ENCODE measurements at regions not wholly inside any gene's neighbourhood (a gene's known extent, or its start where the extent isn't known, plus 50 kb on each side); places are given as distances from the start of the nearest gene placed in this dataset.
"Not testable (repeated sequence)": the region's sequence is repeated elsewhere in the genome, so short reads cannot be mapped to it uniquely, and the experiment has no call there.

GRCh38 chr11:101835506-101836063, 79.2 kb upstream of the CEP126 start:
- DNase-seq = no peak

GRCh38 chr11:101830475-101830874, 84.3 kb upstream of the CEP126 start:
- not testable (repeated sequence) for DNase-seq

- no peak for DNase-seq
Measured at GRCh38 chr11:101825531-101825930, 89.3 kb upstream of the CEP126 start.

GRCh38 chr11:101817581-101817980, 97.2 kb upstream of the CEP126 start:
- DNase-seq = no peak

- no peak for DNase-seq
Measured at GRCh38 chr11:101816613-101817012, 98.2 kb upstream of the CEP126 start.

GRCh38 chr11:101812546-101812945, 102.3 kb upstream of the CEP126 start:
- DNase-seq = no peak

- no peak for DNase-seq
Measured at GRCh38 chr11:101810546-101810945, 104.3 kb upstream of the CEP126 start.

GRCh38 chr11:101807531-101807930, 107.3 kb upstream of the CEP126 start:
- DNase-seq = no peak

- DNase-seq = no peak
Measured at GRCh38 chr11:101803651-101804050, 111.2 kb upstream of the CEP126 start.

- DNase-seq = no peak
Measured at GRCh38 chr11:101797335-101797734, 117.5 kb upstream of the CEP126 start.

GRCh38 chr11:101792814-101793213, 122.0 kb upstream of the CEP126 start:
- no peak for DNase-seq

GRCh38 chr11:101786916-101787315, 127.9 kb upstream of the CEP126 start:
- no peak for DNase-seq

GRCh38 chr11:101786421-101786820, 128.4 kb upstream of the CEP126 start:
- DNase-seq = no peak

GRCh38 chr11:101779167-101779566, 135.6 kb upstream of the CEP126 start:
- not testable (repeated sequence) for DNase-seq

GRCh38 chr11:101777476-101777875, 137.3 kb upstream of the CEP126 start:
- DNase-seq = no peak

- no peak for DNase-seq
Measured at GRCh38 chr11:101775033-101775432, 139.8 kb upstream of the CEP126 start.

- DNase-seq = no peak
Measured at GRCh38 chr11:101770648-101771047, 144.2 kb upstream of the CEP126 start.

- DNase-seq = no peak
Measured at GRCh38 chr11:101765932-101766331, 148.9 kb upstream of the CEP126 start.

- DNase-seq = no peak
Measured at GRCh38 chr11:101759771-101760450, 154.9 kb upstream of the CEP126 start.

GRCh38 chr11:101757741-101758140, 157.1 kb upstream of the CEP126 start:
- DNase-seq = no peak

GRCh38 chr11:101748572-101749344, 165.0 kb upstream of the TRPC6 start:
- no peak for DNase-seq

GRCh38 chr11:101745756-101746155, 161.9 kb upstream of the TRPC6 start:
- DNase-seq = no peak

GRCh38 chr11:101743828-101744227, 160.0 kb upstream of the TRPC6 start:
- DNase-seq = no peak

GRCh38 chr11:101741479-101742175, 157.8 kb upstream of the TRPC6 start:
- no peak for DNase-seq

Measured in 8988T (cell line).